ENCODE measurements at regions not wholly inside any gene's neighbourhood (a gene's known extent, or its start where the extent isn't known, plus 50 kb on each side); places are given as distances from the start of the nearest gene placed in this dataset.

- Mint-ChIP-seq H3K9me3 (no peaks in the 10 kb centered on the region), H3K27me3 (no peaks in the 10 kb centered on the region), H3K27ac (no peak overlapping the region), H3K36me3 (no peaks in the 10 kb centered on the region), H3K4me1 (no peaks in the 10 kb centered on the region), H3K4me3 (no peak overlapping the region)
- DNase-seq (no peak), ATAC-seq (ENCODE audit: low read depth in 2 of 2) (no peak)
Observed at GRCh38 chr3:135621184-135621920, 344.2 kb upstream of the PPP2R3A start.

GRCh38 chr3:135622215-135622614 lies 343.3 kb upstream of the PPP2R3A start:
- no peak overlapping the region for H3K4me3 Mint-ChIP-seq
- no peak for ATAC-seq (ENCODE audit: low read depth in 2 of 2)
- H3K4me1 Mint-ChIP-seq: no peaks in the 10 kb centered on the region
- H3K27me3 Mint-ChIP-seq: no peaks in the 10 kb centered on the region
- no peaks in the 10 kb centered on the region for H3K9me3 Mint-ChIP-seq
- no peaks in the 10 kb centered on the region for H3K36me3 Mint-ChIP-seq
- H3K27ac Mint-ChIP-seq: no peak overlapping the region
- DNase-seq: no peak

GRCh38 chr3:135622656-135623055 lies 342.9 kb upstream of the PPP2R3A start:
- Mint-ChIP-seq H3K27me3 (no peaks in the 10 kb centered on the region), H3K9me3 (peaks cover 0 to 1% (median 0%) of the 10 kb centered on the region in 7 donors), H3K4me1 (no peaks in the 10 kb centered on the region), H3K27ac (no peak overlapping the region), H3K36me3 (no peaks in the 10 kb centered on the region), H3K4me3 (no peak overlapping the region)
- no peak for ATAC-seq (ENCODE audit: low read depth in 2 of 2)
- DNase-seq: no peak

- peaks cover 0 to 1% (median 0%) of the 10 kb centered on the region in 7 donors for H3K9me3 Mint-ChIP-seq
- no peak overlapping the region for H3K27ac Mint-ChIP-seq
- ATAC-seq (ENCODE audit: low read depth in 2 of 2) (no peak), DNase-seq (no peak)
- H3K36me3 Mint-ChIP-seq: no peaks in the 10 kb centered on the region
- no peaks in the 10 kb centered on the region for H3K4me1 Mint-ChIP-seq
- H3K27me3 Mint-ChIP-seq: no peaks in the 10 kb centered on the region
- no peak overlapping the region for H3K4me3 Mint-ChIP-seq
Observed at GRCh38 chr3:135623558-135623957, 342.0 kb upstream of the PPP2R3A start.

GRCh38 chr3:135627057-135627456 lies 338.5 kb upstream of the PPP2R3A start:
- DNase-seq (no peak), ATAC-seq (ENCODE audit: low read depth in 2 of 2) (no peak)
- Mint-ChIP-seq H3K9me3 (peaks cover 0 to 1% (median 0%) of the 10 kb centered on the region in 7 donors), H3K36me3 (no peaks in the 10 kb centered on the region), H3K27ac (peak overlapping the region in 1 of 6 donors; percentile 78), H3K4me3 (no peak overlapping the region), H3K27me3 (no peaks in the 10 kb centered on the region), H3K4me1 (no peaks in the 10 kb centered on the region)

- no peaks in the 10 kb centered on the region for H3K27me3 Mint-ChIP-seq
- no peaks in the 10 kb centered on the region for H3K4me1 Mint-ChIP-seq
Observed at GRCh38 chr3:135629701-135630408, 335.7 kb upstream of the PPP2R3A start.

GRCh38 chr3:135632556-135633065 lies 332.9 kb upstream of the PPP2R3A start:
- no peaks in the 10 kb centered on the region for H3K36me3 Mint-ChIP-seq
- H3K4me1 Mint-ChIP-seq: no peaks in the 10 kb centered on the region
- H3K9me3 Mint-ChIP-seq: peaks cover 0 to 8% (median 2%) of the 10 kb centered on the region in 7 donors
- DNase-seq: no peak
- no peaks in the 10 kb centered on the region for H3K27me3 Mint-ChIP-seq
- no peak overlapping the region for H3K27ac Mint-ChIP-seq
- ATAC-seq (ENCODE audit: low read depth in 2 of 2): no peak
- H3K4me3 Mint-ChIP-seq: no peak overlapping the region

More at GRCh38 chr3:135629701-135630408, 335.7 kb upstream of the PPP2R3A start:
- H3K27ac Mint-ChIP-seq: no peak overlapping the region
- no peak overlapping the region for H3K4me3 Mint-ChIP-seq
- no peaks in the 10 kb centered on the region for H3K36me3 Mint-ChIP-seq
- DNase-seq (no peak), ATAC-seq (ENCODE audit: low read depth in 2 of 2) (no peak)
- peaks cover 0 to 3% (median 0%) of the 10 kb centered on the region in 7 donors for H3K9me3 Mint-ChIP-seq

GRCh38 chr3:135633078-135633477 lies 332.4 kb upstream of the PPP2R3A start:
- Mint-ChIP-seq H3K27me3 (no peaks in the 10 kb centered on the region), H3K4me1 (no peaks in the 10 kb centered on the region), H3K36me3 (no peaks in the 10 kb centered on the region), H3K27ac (no peak overlapping the region), H3K9me3 (peaks cover 0 to 8% (median 2%) of the 10 kb centered on the region in 7 donors), H3K4me3 (no peak overlapping the region)
- ATAC-seq (ENCODE audit: low read depth in 2 of 2) (no peak), DNase-seq (no peak)

GRCh38 chr3:135636596-135636995 lies 328.9 kb upstream of the PPP2R3A start:
- Mint-ChIP-seq H3K4me1 (no peaks in the 10 kb centered on the region), H3K27ac (no peak overlapping the region), H3K36me3 (no peaks in the 10 kb centered on the region), H3K4me3 (no peak overlapping the region), H3K9me3 (peaks cover 0 to 8% (median 2%) of the 10 kb centered on the region in 7 donors), H3K27me3 (no peaks in the 10 kb centered on the region)
- ATAC-seq (ENCODE audit: low read depth in 2 of 2) (no peak), DNase-seq (no peak)

GRCh38 chr3:135637013-135637412 lies 328.5 kb upstream of the PPP2R3A start:
- Mint-ChIP-seq H3K36me3 (no peaks in the 10 kb centered on the region), H3K27me3 (no peaks in the 10 kb centered on the region), H3K9me3 (peaks cover 0 to 8% (median 2%) of the 10 kb centered on the region in 7 donors), H3K4me1 (no peaks in the 10 kb centered on the region), H3K4me3 (no peak overlapping the region), H3K27ac (no peak overlapping the region)
- no peak for ATAC-seq (ENCODE audit: low read depth in 2 of 2)
- DNase-seq: no peak

- ATAC-seq (ENCODE audit: low read depth in 2 of 2) (no peak), DNase-seq (no peak)
- Mint-ChIP-seq H3K27me3 (no peaks in the 10 kb centered on the region), H3K4me1 (no peaks in the 10 kb centered on the region), H3K27ac (no peak overlapping the region), H3K36me3 (no peaks in the 10 kb centered on the region), H3K4me3 (no peak overlapping the region), H3K9me3 (peaks cover 0 to 11% (median 3%) of the 10 kb centered on the region in 7 donors)
Observed at GRCh38 chr3:135641761-135642160, 323.8 kb upstream of the PPP2R3A start.

GRCh38 chr3:135645541-135645940 lies 320.0 kb upstream of the PPP2R3A start:
- Mint-ChIP-seq H3K27me3 (no peaks in the 10 kb centered on the region), H3K4me1 (no peaks in the 10 kb centered on the region), H3K36me3 (no peaks in the 10 kb centered on the region), H3K4me3 (no peak overlapping the region), H3K9me3 (peaks cover 0 to 19% (median 15%) of the 10 kb centered on the region in 7 donors), H3K27ac (no peak overlapping the region)
- ATAC-seq (ENCODE audit: low read depth in 2 of 2): no peak
- DNase-seq: no peak

GRCh38 chr3:135646873-135647272 lies 318.7 kb upstream of the PPP2R3A start:
- no peak for ATAC-seq (ENCODE audit: low read depth in 2 of 2)
- DNase-seq: no peak
- Mint-ChIP-seq H3K4me3 (no peak overlapping the region), H3K9me3 (peaks cover 0 to 19% (median 15%) of the 10 kb centered on the region in 7 donors), H3K36me3 (no peaks in the 10 kb centered on the region), H3K27ac (no peak overlapping the region), H3K4me1 (no peaks in the 10 kb centered on the region), H3K27me3 (peaks cover 0 to 5% (median 0%) of the 10 kb centered on the region in 3 donors)

- peaks cover 0 to 19% (median 13%) of the 10 kb centered on the region in 7 donors for H3K9me3 Mint-ChIP-seq
- H3K4me3 Mint-ChIP-seq: no peak overlapping the region
- H3K27ac Mint-ChIP-seq: no peak overlapping the region
- H3K27me3 Mint-ChIP-seq: peaks cover 0 to 5% (median 0%) of the 10 kb centered on the region in 3 donors
- H3K4me1 Mint-ChIP-seq: no peaks in the 10 kb centered on the region
- no peak for ATAC-seq (ENCODE audit: low read depth in 2 of 2)
- H3K36me3 Mint-ChIP-seq: no peaks in the 10 kb centered on the region
- no peak for DNase-seq
Observed at GRCh38 chr3:135649361-135649760, 316.2 kb upstream of the PPP2R3A start.

Measured in naive B cell (primary cell).